Liver (tissue), 8 donors: ENCODE measurements at regions not wholly inside any gene's neighbourhood (a gene's known extent, or its start where the extent isn't known, plus 50 kb on each side); places are given as distances from the start of the nearest gene placed in this dataset.

Experiments
- DNase-seq: peaks from one replicate; pipeline ENCODE4 v3.0.0-alpha.2; 2017; ENCODE audit warnings: low spot score
- H3K27ac ChIP-seq, 2 donors: one replicate each; pipeline ENCODE4 v1.7.0; 2013; ENCODE audit warnings: inconsistent platforms in 2 of 2, low read length in 2 of 2, control low read depth in 1 of 2, low read depth in 1 of 2, mild to moderate bottlenecking in 1 of 2
- H3K27me3 ChIP-seq, 4 donors: one replicate each; pipeline versions ENCODE4 v1.6.1 to v1.7.0; 2013; ENCODE audit warnings: low read length in 3 of 4, inconsistent platforms in 1 of 4, mild to moderate bottlenecking in 1 of 4, moderate library complexity in 1 of 4; ENCODE audit not compliant: control insufficient read depth in 4 of 4, insufficient read depth in 4 of 4
- H3K36me3 ChIP-seq, 4 donors: one replicate each; pipeline versions ENCODE4 v1.6.1 to v1.7.0; 2013; ENCODE audit warnings: low read length in 3 of 4, mild to moderate bottlenecking in 3 of 4, low read depth in 1 of 4, moderate library complexity in 1 of 4; ENCODE audit not compliant: control insufficient read depth in 4 of 4, insufficient read depth in 3 of 4
- H3K4me1 ChIP-seq, 4 donors: one replicate each; pipeline versions ENCODE4 v1.6.1 to v1.7.0; 2013; ENCODE audit warnings: low read length in 3 of 4, mild to moderate bottlenecking in 3 of 4, moderate library complexity in 1 of 4; ENCODE audit not compliant: control insufficient read depth in 4 of 4, insufficient read depth in 4 of 4
- H3K4me3 ChIP-seq, 3 donors: one replicate each; pipeline versions ENCODE4 v1.6.1 to v1.7.0; 2013; ENCODE audit warnings: low read length in 3 of 3, control low read depth in 1 of 3, low read depth in 1 of 3, mild to moderate bottlenecking in 1 of 3
- H3K9ac ChIP-seq, 2 donors: one replicate each; pipeline ENCODE4 v1.7.0; 2013; ENCODE audit warnings: low read length in 2 of 2, mild to moderate bottlenecking in 2 of 2, moderate library complexity in 2 of 2, control low read depth in 1 of 2, low read depth in 1 of 2
- H3K9me3 ChIP-seq, 4 donors: one replicate each; pipeline versions ENCODE4 v1.6.1 to v1.7.0; 2013; ENCODE audit warnings: low read length in 3 of 4; ENCODE audit not compliant: control insufficient read depth in 4 of 4
- EGR1 ChIP-seq, 2 donors: IDR thresholded peaks; 2 replicates each; pipeline ENCODE4 v1.6.1; 2016 to 2018; ENCODE audit warnings: antibody characterized with exemption in 2 of 2, low read depth in 2 of 2
- FOXA1 ChIP-seq: IDR thresholded peaks from 2 replicates; pipeline ENCODE4 v1.6.1; 2016; ENCODE audit warnings: antibody characterized with exemption
- FOXA2 ChIP-seq: IDR thresholded peaks from 2 replicates; pipeline ENCODE4 v1.6.1; 2016; ENCODE audit warnings: antibody characterized with exemption
- GABPA ChIP-seq, 2 donors: IDR thresholded peaks in 1 of 2; conservative IDR thresholded peaks in 1 of 2; 2 replicates each; pipeline ENCODE4 v1.6.1; 2016; ENCODE audit warnings: antibody characterized with exemption in 2 of 2, mild to moderate bottlenecking in 1 of 2, moderate library complexity in 1 of 2
- HNF4A ChIP-seq, 2 donors: conservative IDR thresholded peaks; 2 replicates each; pipeline ENCODE4 v1.6.1; 2016; ENCODE audit warnings: antibody characterized with exemption in 2 of 2, mild to moderate bottlenecking in 2 of 2
- HNF4G ChIP-seq: IDR thresholded peaks from 2 replicates; pipeline ENCODE4 v1.6.1; 2016; ENCODE audit warnings: antibody characterized with exemption
- JUND ChIP-seq, 2 donors: IDR thresholded peaks; 2 replicates each; pipeline ENCODE4 v1.6.1; 2016; ENCODE audit warnings: antibody characterized with exemption in 2 of 2
- NR2F2 ChIP-seq: IDR thresholded peaks from 2 replicates; pipeline ENCODE4 v1.6.1; 2016; ENCODE audit warnings: antibody characterized with exemption
- RAD21 ChIP-seq, 2 donors: IDR thresholded peaks; 2 replicates each; pipeline ENCODE4 v1.6.1; 2016; ENCODE audit warnings: antibody characterized with exemption in 2 of 2, mild to moderate bottlenecking in 2 of 2
- RXRA ChIP-seq, 2 donors: IDR thresholded peaks; 2 replicates each; pipeline ENCODE4 v1.6.1; 2017 to 2018; ENCODE audit warnings: antibody characterized with exemption in 2 of 2, mild to moderate bottlenecking in 1 of 2
- SP1 ChIP-seq: IDR thresholded peaks from 2 replicates; pipeline ENCODE4 v1.6.1; 2018; ENCODE audit warnings: antibody characterized with exemption, mild to moderate bottlenecking
- TAF1 ChIP-seq: conservative IDR thresholded peaks from 2 replicates; pipeline ENCODE4 v1.6.1; 2016; ENCODE audit warnings: antibody characterized with exemption, mild to moderate bottlenecking
- YY1 ChIP-seq: IDR thresholded peaks from 2 replicates; pipeline ENCODE4 v1.6.1; 2016; ENCODE audit warnings: antibody characterized with exemption, mild to moderate bottlenecking
- WGBS: extraction: QIAGEN DNeasy Blood & Tissue Kit; methylation state at CpG from one replicate; pipeline ENCODE4 v1.1.7; 2013; 5-methylcytosine and 5-hydroxymethylcytosine counted together
- TF ChIP-seq, protein P1 (sequence below): IDR thresholded peaks from 2 replicates; pipeline ENCODE4 v1.6.1; 2016; ENCODE audit warnings: antibody characterized with exemption, mild to moderate bottlenecking
- TF ChIP-seq, protein P2 (sequence below): IDR thresholded peaks from 2 replicates; pipeline ENCODE4 v1.6.1; 2016; ENCODE audit warnings: antibody characterized with exemption
- TF ChIP-seq, protein P3 (sequence below): fragments of 150-350 bp; IDR thresholded peaks from 2 replicates; pipeline ENCODE4 v1.5.1; 2017; ENCODE audit warnings: improper control_type of control experiment, low read depth, low read length; ENCODE audit not compliant: missing input control
- TF ChIP-seq, protein P4 (sequence below): IDR thresholded peaks from 2 replicates; pipeline ENCODE4 v1.6.1; 2016; ENCODE audit warnings: antibody characterized with exemption
- TF ChIP-seq, protein P5 (sequence below): IDR thresholded peaks from 2 replicates; pipeline ENCODE4 v1.6.1; 2016; ENCODE audit warnings: antibody characterized with exemption
- donor health status: healthy.
- donor health status: healthy.
- donor health status: healthy.
- donor health status: healthy.
- donor health status: healthy.

DNA sequence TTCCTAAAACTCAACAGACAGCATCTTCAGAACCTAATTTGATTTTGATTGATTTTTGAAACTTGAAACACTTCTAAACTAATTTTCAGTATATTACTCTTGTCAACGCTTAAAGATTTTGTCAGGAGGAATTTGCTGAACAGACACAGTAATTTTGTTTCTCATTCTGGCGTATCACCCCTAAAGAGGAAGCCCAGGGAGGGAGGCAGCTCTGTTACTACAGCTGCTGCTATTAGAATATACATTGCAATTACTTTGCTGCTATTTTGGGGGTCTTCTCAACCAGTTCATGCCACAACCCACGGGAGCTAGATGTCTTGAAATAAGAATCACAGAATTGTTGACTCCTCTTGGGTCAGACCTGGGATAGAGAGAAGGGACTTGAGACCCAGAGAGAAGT is 122.6 kb downstream of the TLR4 start:
- Histone ChIP-seq H3K4me3 (no peak overlapping the region), H3K27me3 (no peaks in the 10 kb centered on the region), H3K4me1 (no peaks in the 10 kb centered on the region), H3K9ac (no peak overlapping the region), H3K36me3 (no peaks in the 10 kb centered on the region), H3K27ac (no peak overlapping the region), H3K9me3 (no peaks in the 10 kb centered on the region)
- TF ChIP-seq YY1 = no peak
- no peak for TF ChIP-seq SP1
- TF ChIP-seq RAD21 (IDR thresholded peaks at IDR 0.05) = no peak
- TF ChIP-seq NR2F2 = no peak
- TF ChIP-seq, protein P1, sequence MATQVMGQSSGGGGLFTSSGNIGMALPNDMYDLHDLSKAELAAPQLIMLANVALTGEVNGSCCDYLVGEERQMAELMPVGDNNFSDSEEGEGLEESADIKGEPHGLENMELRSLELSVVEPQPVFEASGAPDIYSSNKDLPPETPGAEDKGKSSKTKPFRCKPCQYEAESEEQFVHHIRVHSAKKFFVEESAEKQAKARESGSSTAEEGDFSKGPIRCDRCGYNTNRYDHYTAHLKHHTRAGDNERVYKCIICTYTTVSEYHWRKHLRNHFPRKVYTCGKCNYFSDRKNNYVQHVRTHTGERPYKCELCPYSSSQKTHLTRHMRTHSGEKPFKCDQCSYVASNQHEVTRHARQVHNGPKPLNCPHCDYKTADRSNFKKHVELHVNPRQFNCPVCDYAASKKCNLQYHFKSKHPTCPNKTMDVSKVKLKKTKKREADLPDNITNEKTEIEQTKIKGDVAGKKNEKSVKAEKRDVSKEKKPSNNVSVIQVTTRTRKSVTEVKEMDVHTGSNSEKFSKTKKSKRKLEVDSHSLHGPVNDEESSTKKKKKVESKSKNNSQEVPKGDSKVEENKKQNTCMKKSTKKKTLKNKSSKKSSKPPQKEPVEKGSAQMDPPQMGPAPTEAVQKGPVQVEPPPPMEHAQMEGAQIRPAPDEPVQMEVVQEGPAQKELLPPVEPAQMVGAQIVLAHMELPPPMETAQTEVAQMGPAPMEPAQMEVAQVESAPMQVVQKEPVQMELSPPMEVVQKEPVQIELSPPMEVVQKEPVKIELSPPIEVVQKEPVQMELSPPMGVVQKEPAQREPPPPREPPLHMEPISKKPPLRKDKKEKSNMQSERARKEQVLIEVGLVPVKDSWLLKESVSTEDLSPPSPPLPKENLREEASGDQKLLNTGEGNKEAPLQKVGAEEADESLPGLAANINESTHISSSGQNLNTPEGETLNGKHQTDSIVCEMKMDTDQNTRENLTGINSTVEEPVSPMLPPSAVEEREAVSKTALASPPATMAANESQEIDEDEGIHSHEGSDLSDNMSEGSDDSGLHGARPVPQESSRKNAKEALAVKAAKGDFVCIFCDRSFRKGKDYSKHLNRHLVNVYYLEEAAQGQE = no peak
- no peak for TF ChIP-seq GABPA (IDR thresholded peaks at IDR 0.05 in 1 of 2, conservative IDR thresholded peaks at IDR 0.05 in 1 of 2)
- TF ChIP-seq FOXA2 = no peak
- TF ChIP-seq TAF1 = no peak
- TF ChIP-seq, protein P2, sequence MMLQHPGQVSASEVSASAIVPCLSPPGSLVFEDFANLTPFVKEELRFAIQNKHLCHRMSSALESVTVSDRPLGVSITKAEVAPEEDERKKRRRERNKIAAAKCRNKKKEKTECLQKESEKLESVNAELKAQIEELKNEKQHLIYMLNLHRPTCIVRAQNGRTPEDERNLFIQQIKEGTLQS = no peak
- TF ChIP-seq JUND (IDR thresholded peaks at IDR 0.05) = no peak
- no peak for TF ChIP-seq HNF4A (conservative IDR thresholded peaks at IDR 0.05)
- TF ChIP-seq, protein P3, sequence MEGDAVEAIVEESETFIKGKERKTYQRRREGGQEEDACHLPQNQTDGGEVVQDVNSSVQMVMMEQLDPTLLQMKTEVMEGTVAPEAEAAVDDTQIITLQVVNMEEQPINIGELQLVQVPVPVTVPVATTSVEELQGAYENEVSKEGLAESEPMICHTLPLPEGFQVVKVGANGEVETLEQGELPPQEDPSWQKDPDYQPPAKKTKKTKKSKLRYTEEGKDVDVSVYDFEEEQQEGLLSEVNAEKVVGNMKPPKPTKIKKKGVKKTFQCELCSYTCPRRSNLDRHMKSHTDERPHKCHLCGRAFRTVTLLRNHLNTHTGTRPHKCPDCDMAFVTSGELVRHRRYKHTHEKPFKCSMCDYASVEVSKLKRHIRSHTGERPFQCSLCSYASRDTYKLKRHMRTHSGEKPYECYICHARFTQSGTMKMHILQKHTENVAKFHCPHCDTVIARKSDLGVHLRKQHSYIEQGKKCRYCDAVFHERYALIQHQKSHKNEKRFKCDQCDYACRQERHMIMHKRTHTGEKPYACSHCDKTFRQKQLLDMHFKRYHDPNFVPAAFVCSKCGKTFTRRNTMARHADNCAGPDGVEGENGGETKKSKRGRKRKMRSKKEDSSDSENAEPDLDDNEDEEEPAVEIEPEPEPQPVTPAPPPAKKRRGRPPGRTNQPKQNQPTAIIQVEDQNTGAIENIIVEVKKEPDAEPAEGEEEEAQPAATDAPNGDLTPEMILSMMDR = no peak
- TF ChIP-seq, protein P4, sequence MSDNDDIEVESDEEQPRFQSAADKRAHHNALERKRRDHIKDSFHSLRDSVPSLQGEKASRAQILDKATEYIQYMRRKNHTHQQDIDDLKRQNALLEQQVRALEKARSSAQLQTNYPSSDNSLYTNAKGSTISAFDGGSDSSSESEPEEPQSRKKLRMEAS = no peak
- no peak for TF ChIP-seq EGR1 (IDR thresholded peaks at IDR 0.05; ENCODE audit: low read depth in 2 of 2)
- no peak for TF ChIP-seq HNF4G
- no peak for TF ChIP-seq FOXA1
- no peak for TF ChIP-seq RXRA (IDR thresholded peaks at IDR 0.05)
- TF ChIP-seq, protein P5, sequence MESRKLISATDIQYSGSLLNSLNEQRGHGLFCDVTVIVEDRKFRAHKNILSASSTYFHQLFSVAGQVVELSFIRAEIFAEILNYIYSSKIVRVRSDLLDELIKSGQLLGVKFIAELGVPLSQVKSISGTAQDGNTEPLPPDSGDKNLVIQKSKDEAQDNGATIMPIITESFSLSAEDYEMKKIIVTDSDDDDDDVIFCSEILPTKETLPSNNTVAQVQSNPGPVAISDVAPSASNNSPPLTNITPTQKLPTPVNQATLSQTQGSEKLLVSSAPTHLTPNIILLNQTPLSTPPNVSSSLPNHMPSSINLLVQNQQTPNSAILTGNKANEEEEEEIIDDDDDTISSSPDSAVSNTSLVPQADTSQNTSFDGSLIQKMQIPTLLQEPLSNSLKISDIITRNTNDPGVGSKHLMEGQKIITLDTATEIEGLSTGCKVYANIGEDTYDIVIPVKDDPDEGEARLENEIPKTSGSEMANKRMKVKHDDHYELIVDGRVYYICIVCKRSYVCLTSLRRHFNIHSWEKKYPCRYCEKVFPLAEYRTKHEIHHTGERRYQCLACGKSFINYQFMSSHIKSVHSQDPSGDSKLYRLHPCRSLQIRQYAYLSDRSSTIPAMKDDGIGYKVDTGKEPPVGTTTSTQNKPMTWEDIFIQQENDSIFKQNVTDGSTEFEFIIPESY = no peak
- no peak for DNase-seq
- WGBS = 65% methylated on average over 3 of the region's 3 CpGs
